Fibroblast of skin of abdomen (primary cell): ENCODE measurements at regions not wholly inside any gene's neighbourhood (a gene's known extent, or its start where the extent isn't known, plus 50 kb on each side); places are given as distances from the start of the nearest gene placed in this dataset.
"Not testable (repeated sequence)": the region's sequence is repeated elsewhere in the genome, so short reads cannot be mapped to it uniquely, and the experiment has no call there.

Experiments used
- DNase-seq: peaks from one replicate; pipeline ENCODE4 v3.0.0-alpha.2; 2013

- DNase-seq = not testable (repeated sequence)
Measured at GRCh38 chr12:79990509-79991338, 55.8 kb upstream of the PPP1R12A start.

DNA sequence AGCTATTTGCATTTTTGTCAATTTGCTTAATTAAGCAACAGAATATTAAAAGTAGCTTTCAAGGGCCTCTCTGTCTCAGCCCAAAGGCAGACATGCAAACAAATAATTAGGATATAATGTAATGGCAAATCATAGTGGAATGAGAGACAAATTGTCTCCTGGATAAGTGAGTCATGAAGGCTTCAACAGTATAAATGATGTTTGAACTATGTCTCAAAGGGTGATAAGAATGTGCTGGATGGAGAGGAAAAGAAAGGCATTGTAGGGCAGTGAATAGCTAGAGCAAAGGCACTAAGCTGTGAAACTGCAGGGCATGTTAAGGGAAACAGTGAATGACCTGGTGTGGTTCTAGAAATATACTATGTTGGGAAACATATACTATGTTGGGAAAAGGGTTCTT, 53.5 kb upstream of the PPP1R12A start:
- peak; percentile 81 for DNase-seq

GRCh38 chr12:79987731-79988130, 52.8 kb upstream of the PPP1R12A start:
- DNase-seq = no peak
